GM21529 (cell line): ENCODE measurements at regions not wholly inside any gene's neighbourhood (a gene's known extent, or its start where the extent isn't known, plus 50 kb on each side); places are given as distances from the start of the nearest gene placed in this dataset.
"Not testable (repeated sequence)": the region's sequence is repeated elsewhere in the genome, so short reads cannot be mapped to it uniquely, and the experiment has no call there.

Source experiments
- ATAC-seq: cut with Tn5 transposase; IDR thresholded peaks from one replicate; pipeline ENCODE4 v1.9.1; 2021; ENCODE audit not compliant: unreplicated experiment

- ATAC-seq = no peak
These were observed 1865.3 kb upstream of the ACO1 start for GRCh38 chr9:30519166-30519565.

GRCh38 chr9:30519756-30520155 lies 1864.7 kb upstream of the ACO1 start:
- ATAC-seq = no peak

DNA sequence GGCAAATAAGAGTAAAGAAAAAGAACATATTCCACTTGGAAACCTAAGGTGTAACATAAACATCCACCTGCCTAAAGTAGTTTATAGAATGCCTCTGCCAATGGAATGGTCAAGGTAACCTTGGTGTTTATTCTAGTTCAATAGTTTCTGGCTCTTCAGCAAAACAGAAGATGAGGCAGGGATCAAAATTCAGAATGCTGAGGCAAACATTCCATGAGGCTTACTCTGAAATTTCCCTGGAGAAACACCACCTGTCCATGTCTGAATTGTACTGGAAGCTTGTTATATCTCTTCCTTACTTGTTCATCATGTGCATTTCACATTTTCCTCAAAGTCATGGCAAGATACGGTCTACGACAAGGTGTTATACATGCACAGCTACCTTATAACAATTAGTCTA lies 1862.4 kb upstream of the ACO1 start:
- ATAC-seq = no peak

DNA sequence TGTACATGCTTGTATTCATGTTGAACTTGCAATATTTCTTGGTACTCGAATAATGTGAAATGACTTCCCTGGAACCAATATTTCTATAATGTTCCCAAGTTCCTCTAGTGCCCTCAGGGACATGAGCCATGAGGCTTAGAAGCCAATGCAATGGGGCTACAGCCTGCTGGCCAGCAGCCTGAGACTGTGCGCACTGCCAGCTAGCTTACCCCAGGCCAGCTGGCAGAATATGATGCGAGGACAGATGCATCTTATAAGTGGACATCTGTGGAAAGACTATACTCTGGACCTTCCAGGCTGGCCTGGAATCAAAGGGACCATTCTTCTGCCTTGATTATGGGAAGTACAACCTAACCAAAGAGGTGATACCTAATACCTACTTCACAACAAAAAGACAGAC lies 1862.0 kb upstream of the ACO1 start:
- ATAC-seq = no peak

GRCh38 chr9:30524311-30524710 lies 1860.1 kb upstream of the ACO1 start:
- no peak for ATAC-seq

DNA sequence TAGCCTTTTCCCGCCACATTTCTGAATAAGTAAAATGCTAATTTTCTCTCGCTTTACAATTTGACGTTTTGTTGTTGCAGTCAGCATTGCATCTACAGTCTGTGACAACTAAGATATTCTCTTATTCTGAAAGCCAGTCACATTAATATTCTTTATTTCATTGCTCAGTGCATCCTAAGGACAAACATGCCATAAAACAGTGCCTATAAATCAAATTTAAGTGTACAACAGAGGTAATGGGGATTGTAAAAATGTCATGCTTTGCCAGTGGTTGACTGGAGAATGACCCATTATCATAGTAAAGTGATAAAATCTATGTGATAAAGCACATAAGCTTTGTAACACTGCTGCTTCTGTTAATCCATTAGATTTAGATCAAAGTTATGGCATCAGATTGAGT lies 1850.0 kb upstream of the ACO1 start:
- no peak for ATAC-seq

GRCh38 chr9:30534896-30535295 lies 1849.5 kb upstream of the ACO1 start:
- no peak for ATAC-seq

DNA sequence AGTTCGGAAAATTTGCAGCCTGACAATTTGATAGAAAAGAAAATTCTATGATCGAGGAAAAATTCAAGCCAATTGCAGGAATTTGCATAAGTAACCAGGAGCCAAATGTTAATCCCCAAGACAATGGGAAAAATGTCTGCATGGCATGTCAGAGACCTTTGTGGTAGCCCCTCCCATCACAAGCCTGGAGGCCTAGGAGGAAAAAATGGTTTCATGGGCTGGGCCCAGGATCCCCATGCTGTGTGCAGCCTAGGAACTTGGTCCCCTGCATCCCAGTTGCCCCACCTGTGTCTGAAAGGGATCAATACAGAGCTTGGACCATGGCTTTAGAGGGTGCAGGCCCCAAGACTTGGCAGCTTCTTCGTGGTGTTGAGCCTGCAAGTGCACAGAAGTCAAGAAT lies 1847.9 kb upstream of the ACO1 start:
- no peak for ATAC-seq

- not testable (repeated sequence) for ATAC-seq
These were observed 1844.7 kb upstream of the ACO1 start for GRCh38 chr9:30539696-30540095.

GRCh38 chr9:30574355-30575151 lies 1809.9 kb upstream of the ACO1 start:
- no peak for ATAC-seq

DNA sequence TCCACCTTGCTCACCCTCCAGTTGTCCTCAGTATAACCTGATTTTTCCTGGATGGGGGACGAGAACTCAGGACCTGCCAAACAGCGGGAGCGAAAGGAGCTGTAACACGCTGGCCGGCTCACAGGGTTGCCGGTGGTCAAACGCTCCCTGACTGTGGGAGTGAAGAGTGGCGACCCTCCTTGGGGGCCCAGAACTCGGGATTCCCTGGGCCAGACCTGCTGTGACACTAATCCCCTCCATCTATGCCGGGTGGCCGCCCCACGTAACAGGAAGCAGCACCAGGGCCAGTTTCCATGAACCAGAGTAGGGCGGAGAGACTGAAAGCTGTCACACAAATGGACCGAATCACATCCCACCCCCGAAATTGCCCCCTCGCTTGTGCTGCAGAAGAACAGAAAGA lies 1809.2 kb upstream of the ACO1 start:
- no peak for ATAC-seq

DNA sequence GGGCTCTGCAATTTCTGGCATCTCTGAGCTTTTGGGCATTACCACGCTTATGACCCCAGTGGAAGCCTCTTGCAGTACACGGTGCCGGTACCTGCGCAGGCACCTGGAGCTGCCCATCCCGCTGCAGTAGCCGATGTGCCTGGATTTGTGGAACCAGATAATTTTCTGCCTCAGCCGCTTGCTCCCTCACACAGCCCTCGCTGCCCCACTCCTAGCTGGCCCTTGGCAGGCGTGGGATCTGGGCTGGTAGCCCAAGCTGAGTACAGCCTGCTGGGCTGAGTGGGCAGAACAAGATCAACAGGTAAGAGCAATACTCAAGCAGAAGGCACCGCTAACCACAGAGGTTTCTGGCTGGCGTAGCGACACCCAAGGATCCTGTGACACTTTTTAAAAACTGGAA lies 1808.8 kb upstream of the ACO1 start:
- ATAC-seq = no peak

- ATAC-seq = no peak
These were observed 1804.6 kb upstream of the ACO1 start for GRCh38 chr9:30579810-30580209.

GRCh38 chr9:30582240-30582639 lies 1802.2 kb upstream of the ACO1 start:
- no peak for ATAC-seq

- ATAC-seq = no peak
These were observed 1799.9 kb upstream of the ACO1 start for GRCh38 chr9:30584559-30584958.

GRCh38 chr9:30591461-30591860 lies 1793.0 kb upstream of the ACO1 start:
- ATAC-seq = no peak

DNA sequence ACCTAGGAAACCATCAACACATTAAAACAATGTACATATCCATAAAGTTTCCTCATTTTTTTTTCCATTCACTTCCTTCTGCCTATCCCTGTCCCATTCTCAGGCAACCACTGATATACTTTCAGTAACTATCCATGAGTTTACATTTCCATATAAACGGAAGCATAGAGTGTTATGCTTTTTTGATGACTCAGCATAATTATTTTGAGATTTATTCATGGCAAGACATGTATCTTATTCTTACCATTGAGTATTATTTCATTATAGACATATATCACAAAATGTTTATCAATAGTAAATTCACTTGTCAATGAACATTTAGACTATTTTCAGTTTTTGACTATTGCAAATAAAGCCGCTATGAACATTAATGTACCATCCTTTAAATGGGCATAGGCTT lies 1786.8 kb upstream of the ACO1 start:
- ATAC-seq = no peak

GRCh38 chr9:30605936-30606335 lies 1778.5 kb upstream of the ACO1 start:
- ATAC-seq = no peak

DNA sequence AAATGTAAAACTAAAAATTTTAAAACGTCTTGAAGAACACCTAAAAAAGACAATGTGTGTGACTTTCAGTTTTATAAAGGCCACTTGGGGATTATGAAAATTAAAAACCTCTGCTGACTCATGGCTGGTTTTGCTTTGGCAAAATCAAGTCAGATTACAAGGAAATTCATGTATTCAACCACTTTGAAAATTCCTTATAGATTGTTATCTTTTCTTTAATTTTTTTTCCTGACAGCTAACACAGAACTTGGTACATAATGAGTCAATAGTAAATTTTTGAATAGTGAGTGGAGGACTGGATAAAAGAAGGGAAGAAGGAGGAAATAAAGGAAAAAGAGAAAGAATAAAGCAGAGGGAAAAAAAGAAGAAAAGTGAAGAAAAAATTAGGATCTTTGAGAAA lies 1774.7 kb upstream of the ACO1 start:
- no peak for ATAC-seq

DNA sequence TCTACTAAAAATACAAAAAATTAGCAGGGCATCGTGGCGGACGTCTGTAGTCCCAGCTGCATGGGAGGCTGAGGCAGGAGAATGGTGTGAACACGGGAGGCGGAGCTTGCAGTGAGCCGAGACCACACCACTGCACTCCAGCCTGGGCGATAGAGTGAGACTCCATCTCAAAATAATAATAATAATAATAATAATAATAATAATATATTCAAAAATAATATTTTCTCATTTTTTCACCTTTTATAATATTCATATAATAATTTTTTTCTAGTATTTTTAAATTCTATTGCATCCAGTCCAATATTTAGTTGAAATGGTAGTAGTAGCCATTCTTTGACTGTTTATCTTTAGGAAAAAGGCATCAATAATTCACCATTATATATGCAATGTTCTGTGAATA lies 1767.7 kb upstream of the ACO1 start:
- not testable (repeated sequence) for ATAC-seq

- no peak for ATAC-seq
These were observed 1761.9 kb upstream of the ACO1 start for GRCh38 chr9:30622561-30622960.

- ATAC-seq = no peak
These were observed 1755.4 kb upstream of the ACO1 start for GRCh38 chr9:30628915-30629567.

DNA sequence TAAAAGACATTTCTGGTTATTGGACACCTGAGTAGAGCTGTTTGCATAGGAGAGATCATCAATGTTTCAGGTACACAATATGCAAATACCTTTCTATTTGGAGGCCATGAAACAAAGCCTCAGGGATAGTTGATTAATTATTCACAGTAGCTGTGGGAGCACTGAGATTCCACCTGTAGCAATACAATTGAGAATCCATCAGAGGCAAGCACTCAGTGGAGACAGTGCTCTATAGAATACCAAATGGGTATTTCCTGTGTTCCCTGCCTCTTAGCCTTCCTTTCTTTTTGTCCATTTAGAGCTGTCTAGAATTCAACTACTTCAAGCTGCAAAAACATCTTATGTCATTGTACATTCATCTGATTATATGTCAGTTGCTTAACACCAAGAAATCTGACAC lies 1754.0 kb upstream of the ACO1 start:
- ATAC-seq = no peak
